ENCODE measurements at regions not wholly inside any gene's neighbourhood (a gene's known extent, or its start where the extent isn't known, plus 50 kb on each side); places are given as distances from the start of the nearest gene placed in this dataset.
A peak's percentile ranks its signal among the peaks of the same experiment; 100 is the strongest.

GRCh38 chr6:165910184-165910966 lies 247.3 kb upstream of the PDE10A start:
- no peak for TF ChIP-seq CTCF (IDR thresholded peaks at IDR 0.05; ENCODE audit: control extremely low read depth, extremely low read depth)
- Histone ChIP-seq H3K36me3 (ENCODE audit: control insufficient read depth in 4 of 4, insufficient read depth in 4 of 4, low read length in 4 of 4) (no peaks in the 10 kb centered on the region), H3K4me3 (no peak overlapping the region), H3K4me1 (ENCODE audit: control insufficient read depth in 5 of 5, insufficient read depth in 5 of 5, low read length in 5 of 5) (peaks cover 0 to 6% (median 0%) of the 10 kb centered on the region in 5 donors), H3K9ac (ENCODE audit: insufficient read depth in 1 of 2, low read length in 2 of 2) (no peak overlapping the region), H3K9me3 (ENCODE audit: control insufficient read depth in 4 of 4, insufficient read depth in 3 of 4, low read length in 3 of 4) (peaks cover 0 to 6% (median 0%) of the 10 kb centered on the region in 4 donors), H3K27me3 (ENCODE audit: control insufficient read depth in 3 of 3, insufficient read depth in 3 of 3, low read length in 2 of 3) (no peaks in the 10 kb centered on the region), H3K27ac (ENCODE audit: low read depth in 1 of 2, low read length in 1 of 2) (no peak overlapping the region)
- WGBS, 2 donors = 68 to 83% methylated on average over 11 of the region's 11 CpGs
- no peak for ATAC-seq (ENCODE audit: insufficient read depth, low FRiP score)
- peak in 2 of 3 donors; percentile 24 to 65 for DNase-seq

DNA sequence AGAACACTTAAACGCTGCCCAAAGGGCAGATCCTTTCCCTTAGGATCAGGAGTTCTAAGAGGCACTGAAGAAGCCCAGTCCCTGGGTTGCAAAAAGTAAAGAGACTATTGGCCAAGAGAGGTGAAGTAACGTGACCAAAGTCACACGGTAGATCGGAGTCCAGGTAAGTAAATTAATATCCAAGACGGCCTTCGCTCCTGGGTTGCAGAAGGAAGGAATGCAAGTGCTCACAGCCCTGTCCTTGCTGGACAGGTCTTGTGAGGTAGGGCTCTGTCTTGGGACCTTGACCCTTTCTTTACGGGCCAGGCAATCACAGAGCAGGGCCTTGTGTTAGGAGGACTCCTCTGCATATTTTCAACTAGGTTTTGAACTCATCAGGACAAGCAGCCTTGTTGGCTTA lies 243.7 kb upstream of the PDE10A start:
- H3K27ac ChIP-seq (ENCODE audit: low read depth in 1 of 2, low read length in 1 of 2) = no peak overlapping the region
- WGBS, 2 donors = 89% methylated on average over 7 of the region's 7 CpGs
- no peak for DNase-seq
- no peak overlapping the region for H3K9ac ChIP-seq (ENCODE audit: insufficient read depth in 1 of 2, low read length in 2 of 2)
- H3K4me1 ChIP-seq (ENCODE audit: control insufficient read depth in 5 of 5, insufficient read depth in 5 of 5, low read length in 5 of 5) = peaks cover 0 to 2% (median 0%) of the 10 kb centered on the region in 5 donors
- no peaks in the 10 kb centered on the region for H3K36me3 ChIP-seq (ENCODE audit: control insufficient read depth in 4 of 4, insufficient read depth in 4 of 4, low read length in 4 of 4)
- no peak overlapping the region for H3K4me3 ChIP-seq
- no peaks in the 10 kb centered on the region for H3K27me3 ChIP-seq (ENCODE audit: control insufficient read depth in 3 of 3, insufficient read depth in 3 of 3, low read length in 2 of 3)
- no peak for TF ChIP-seq CTCF (IDR thresholded peaks at IDR 0.05; ENCODE audit: control extremely low read depth, extremely low read depth)
- ATAC-seq (ENCODE audit: insufficient read depth, low FRiP score) = no peak
- peaks cover 0 to 9% (median 0%) of the 10 kb centered on the region in 4 donors for H3K9me3 ChIP-seq (ENCODE audit: control insufficient read depth in 4 of 4, insufficient read depth in 3 of 4, low read length in 3 of 4)

DNA sequence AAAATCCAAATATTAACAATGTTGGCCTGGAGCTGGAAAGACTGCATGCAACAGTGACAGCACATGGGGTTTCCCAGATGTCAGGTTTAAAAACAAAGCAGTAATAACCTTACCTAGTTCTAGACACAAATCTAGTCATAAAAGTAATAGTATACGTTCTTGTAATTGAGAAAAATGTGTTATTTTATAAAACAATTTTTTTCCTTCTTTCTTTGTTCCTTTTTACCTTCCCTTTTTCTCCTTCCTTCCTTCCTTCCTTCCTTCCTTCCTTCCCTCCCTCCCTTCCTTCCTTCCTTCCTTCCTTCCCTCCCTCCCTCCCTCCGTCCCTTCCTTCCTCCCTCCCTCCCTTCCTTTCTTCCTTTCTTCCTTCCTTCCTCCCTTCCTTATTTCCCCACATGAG lies 242.7 kb upstream of the PDE10A start:
- Histone ChIP-seq H3K36me3 (ENCODE audit: control insufficient read depth in 4 of 4, insufficient read depth in 4 of 4, low read length in 4 of 4) (no peaks in the 10 kb centered on the region), H3K4me3 (no peak overlapping the region), H3K27me3 (ENCODE audit: control insufficient read depth in 3 of 3, insufficient read depth in 3 of 3, low read length in 2 of 3) (no peaks in the 10 kb centered on the region), H3K4me1 (ENCODE audit: control insufficient read depth in 5 of 5, insufficient read depth in 5 of 5, low read length in 5 of 5) (peaks cover 0 to 2% (median 0%) of the 10 kb centered on the region in 5 donors), H3K9me3 (ENCODE audit: control insufficient read depth in 4 of 4, insufficient read depth in 3 of 4, low read length in 3 of 4) (peaks cover 0 to 5% (median 0%) of the 10 kb centered on the region in 4 donors), H3K9ac (ENCODE audit: insufficient read depth in 1 of 2, low read length in 2 of 2) (no peak overlapping the region), H3K27ac (ENCODE audit: low read depth in 1 of 2, low read length in 1 of 2) (no peak overlapping the region)
- 86 to 94% methylated on average over 1 of the region's 2 CpGs for WGBS, 2 donors
- no peak for TF ChIP-seq CTCF (IDR thresholded peaks at IDR 0.05; ENCODE audit: control extremely low read depth, extremely low read depth)
- ATAC-seq (ENCODE audit: insufficient read depth, low FRiP score) (no peak), DNase-seq (no peak)
